ENCODE measurements at regions not wholly inside any gene's neighbourhood (a gene's known extent, or its start where the extent isn't known, plus 50 kb on each side); places are given as distances from the start of the nearest gene placed in this dataset.

- no peak for DNase-seq
These were observed 254.5 kb upstream of the PPARGC1A start for GRCh38 chr4:24144381-24144780.

GRCh38 chr4:24143741-24144140 lies 253.9 kb upstream of the PPARGC1A start:
- DNase-seq = no peak

- DNase-seq = no peak
These were observed 252.0 kb upstream of the PPARGC1A start for GRCh38 chr4:24141836-24142235.

- DNase-seq = no peak
These were observed 251.0 kb upstream of the PPARGC1A start for GRCh38 chr4:24140892-24141291.

- DNase-seq = no peak
These were observed 248.1 kb upstream of the PPARGC1A start for GRCh38 chr4:24137671-24138601.

- DNase-seq = no peak
These were observed 242.3 kb upstream of the PPARGC1A start for GRCh38 chr4:24131954-24132673.

GRCh38 chr4:24130637-24131036 lies 240.8 kb upstream of the PPARGC1A start:
- DNase-seq = no peak

GRCh38 chr4:24126776-24127175 lies 236.9 kb upstream of the PPARGC1A start:
- DNase-seq = no peak

GRCh38 chr4:24121395-24122175 lies 231.7 kb upstream of the PPARGC1A start:
- DNase-seq = no peak

- DNase-seq = no peak
These were observed 228.1 kb upstream of the PPARGC1A start for GRCh38 chr4:24117975-24118374.

- no peak for DNase-seq
These were observed 226.3 kb upstream of the PPARGC1A start for GRCh38 chr4:24116107-24116506.

GRCh38 chr4:24114919-24115500 lies 225.2 kb upstream of the PPARGC1A start:
- no peak for DNase-seq

- no peak for DNase-seq
These were observed 224.6 kb upstream of the PPARGC1A start for GRCh38 chr4:24114444-24114843.

- no peak for DNase-seq
These were observed 222.6 kb upstream of the PPARGC1A start for GRCh38 chr4:24112466-24112865.

GRCh38 chr4:24108567-24108966 lies 218.7 kb upstream of the PPARGC1A start:
- no peak for DNase-seq

GRCh38 chr4:24105327-24106038 lies 215.6 kb upstream of the PPARGC1A start:
- DNase-seq = no peak

GRCh38 chr4:24104158-24104565 lies 214.3 kb upstream of the PPARGC1A start:
- no peak for DNase-seq

GRCh38 chr4:24103434-24104157 lies 213.7 kb upstream of the PPARGC1A start:
- no peak for DNase-seq

GRCh38 chr4:24102621-24103020 lies 212.8 kb upstream of the PPARGC1A start:
- DNase-seq = no peak

- DNase-seq = no peak
These were observed 206.8 kb upstream of the PPARGC1A start for GRCh38 chr4:24096603-24097002.

- DNase-seq = no peak
These were observed 204.9 kb upstream of the PPARGC1A start for GRCh38 chr4:24094726-24095125.

GRCh38 chr4:24093446-24093845 lies 203.6 kb upstream of the PPARGC1A start:
- no peak for DNase-seq

Data from stimulated activated CD4-positive, alpha-beta T cell treated with anti-CD3 and anti-CD28 coated beads, Interleukin-15, amount 100 ng/mL, for 24 hours (primary cell).